ENCODE measurements at regions not wholly inside any gene's neighbourhood (a gene's known extent, or its start where the extent isn't known, plus 50 kb on each side); places are given as distances from the start of the nearest gene placed in this dataset.
"Not testable (repeated sequence)": the region's sequence is repeated elsewhere in the genome, so short reads cannot be mapped to it uniquely, and the experiment has no call there.

DNA sequence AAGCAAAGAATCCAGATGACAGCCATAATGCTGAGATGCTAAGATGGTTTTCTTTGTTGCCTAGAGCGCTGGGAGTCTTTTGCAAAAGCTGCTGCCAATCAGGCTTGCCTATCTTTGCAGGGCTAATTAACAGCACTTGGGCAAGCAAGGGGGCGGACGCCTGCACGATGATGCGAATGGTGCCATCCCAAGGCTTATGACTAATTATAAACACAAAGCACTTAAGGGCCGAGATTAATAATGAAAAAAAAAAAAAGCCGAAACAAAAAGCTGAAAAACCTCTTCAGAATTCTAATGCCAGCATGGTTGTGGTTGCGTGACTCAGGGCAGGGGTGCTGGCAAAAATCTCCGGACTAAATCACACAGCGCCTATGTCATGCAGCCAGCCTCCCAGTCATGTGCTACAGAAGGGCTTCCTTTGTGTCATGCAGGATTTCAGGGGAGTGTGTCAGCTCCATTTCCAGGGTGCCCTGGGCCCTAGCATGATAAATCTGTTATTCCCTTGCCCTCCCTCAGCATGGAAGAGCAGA is 185.0 kb upstream of the ANKRD28 start:
- no peaks in the 10 kb centered on the region for H3K36me3 ChIP-seq
- H3K9me3 ChIP-seq = no peaks in the 10 kb centered on the region
- no peaks in the 10 kb centered on the region for H3K27me3 ChIP-seq
- H3K4me3 ChIP-seq = no peak overlapping the region
- DNase-seq = no peak
- WGBS, 3 donors = 83 to 89% (median 86%) methylated on average over 10 of the region's 10 CpGs
- no peak overlapping the region for H3K27ac ChIP-seq
- H3K4me1 ChIP-seq (ENCODE audit: insufficient read depth) = no peaks in the 10 kb centered on the region
- no peak for TF ChIP-seq POLR2A (IDR thresholded peaks at IDR 0.05)
- TF ChIP-seq, protein P1, sequence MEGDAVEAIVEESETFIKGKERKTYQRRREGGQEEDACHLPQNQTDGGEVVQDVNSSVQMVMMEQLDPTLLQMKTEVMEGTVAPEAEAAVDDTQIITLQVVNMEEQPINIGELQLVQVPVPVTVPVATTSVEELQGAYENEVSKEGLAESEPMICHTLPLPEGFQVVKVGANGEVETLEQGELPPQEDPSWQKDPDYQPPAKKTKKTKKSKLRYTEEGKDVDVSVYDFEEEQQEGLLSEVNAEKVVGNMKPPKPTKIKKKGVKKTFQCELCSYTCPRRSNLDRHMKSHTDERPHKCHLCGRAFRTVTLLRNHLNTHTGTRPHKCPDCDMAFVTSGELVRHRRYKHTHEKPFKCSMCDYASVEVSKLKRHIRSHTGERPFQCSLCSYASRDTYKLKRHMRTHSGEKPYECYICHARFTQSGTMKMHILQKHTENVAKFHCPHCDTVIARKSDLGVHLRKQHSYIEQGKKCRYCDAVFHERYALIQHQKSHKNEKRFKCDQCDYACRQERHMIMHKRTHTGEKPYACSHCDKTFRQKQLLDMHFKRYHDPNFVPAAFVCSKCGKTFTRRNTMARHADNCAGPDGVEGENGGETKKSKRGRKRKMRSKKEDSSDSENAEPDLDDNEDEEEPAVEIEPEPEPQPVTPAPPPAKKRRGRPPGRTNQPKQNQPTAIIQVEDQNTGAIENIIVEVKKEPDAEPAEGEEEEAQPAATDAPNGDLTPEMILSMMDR (IDR thresholded peaks at IDR 0.05) = no peak
- TF ChIP-seq EP300 (IDR thresholded peaks at IDR 0.05) = no peak
- intact Hi-C loops (cut with DNase I) = no loop called here

DNA sequence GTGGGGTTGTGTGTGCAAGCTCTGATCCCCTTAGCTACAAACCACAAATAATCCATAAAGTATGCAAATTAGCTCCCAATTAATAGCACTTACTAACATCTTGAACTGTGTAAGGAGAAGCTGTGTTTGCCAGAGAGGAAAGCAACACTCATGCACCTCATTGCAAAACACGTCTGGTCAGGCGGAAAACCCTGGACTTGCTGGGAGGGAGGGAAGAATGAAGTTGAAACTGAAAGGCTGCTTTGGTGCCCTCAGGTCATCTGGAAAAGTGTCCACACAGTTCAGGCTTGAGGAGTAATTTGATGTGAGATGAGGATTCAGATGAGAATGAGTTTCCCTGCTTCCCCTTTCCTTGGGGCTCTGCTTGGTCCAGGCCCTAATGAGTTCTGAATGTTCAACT is 185.5 kb upstream of the ANKRD28 start:
- Histone ChIP-seq H3K4me3 (no peak overlapping the region), H3K27me3 (no peaks in the 10 kb centered on the region), H3K4me1 (ENCODE audit: insufficient read depth) (no peaks in the 10 kb centered on the region), H3K9me3 (no peaks in the 10 kb centered on the region), H3K27ac (no peak overlapping the region), H3K36me3 (no peaks in the 10 kb centered on the region)
- TF ChIP-seq, protein P1 (IDR thresholded peaks at IDR 0.05) = no peak
- TF ChIP-seq POLR2A (IDR thresholded peaks at IDR 0.05) (no peak), EP300 (IDR thresholded peaks at IDR 0.05) (no peak)
- no peak for DNase-seq
- intact Hi-C loops (cut with DNase I) = no loop called here
- 70 to 89% (median 81%) methylated on average over 2 of the region's 2 CpGs for WGBS, 3 donors

DNA sequence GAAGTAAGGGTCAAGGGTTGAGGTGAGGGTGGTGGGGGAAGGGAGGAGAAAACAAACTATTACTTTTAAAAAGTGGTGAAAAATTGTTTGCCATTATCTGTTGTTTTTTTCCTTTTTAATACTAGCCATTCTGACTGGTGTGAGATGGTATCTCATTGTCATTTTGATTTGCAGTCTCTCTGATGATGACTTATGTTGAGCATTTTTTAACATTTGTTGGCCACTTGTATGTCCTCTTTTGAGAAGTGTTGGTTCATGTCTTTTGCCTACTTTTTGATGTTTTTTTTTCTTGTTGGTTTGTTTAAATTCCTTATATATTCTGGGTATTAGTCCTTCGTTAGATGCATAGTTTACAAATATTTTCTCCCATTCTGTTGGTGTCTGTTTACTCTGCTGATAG is 185.9 kb upstream of the ANKRD28 start:
- WGBS, 3 donors = 59 to 73% (median 66%) methylated on average over 1 of the region's 1 CpG

DNA sequence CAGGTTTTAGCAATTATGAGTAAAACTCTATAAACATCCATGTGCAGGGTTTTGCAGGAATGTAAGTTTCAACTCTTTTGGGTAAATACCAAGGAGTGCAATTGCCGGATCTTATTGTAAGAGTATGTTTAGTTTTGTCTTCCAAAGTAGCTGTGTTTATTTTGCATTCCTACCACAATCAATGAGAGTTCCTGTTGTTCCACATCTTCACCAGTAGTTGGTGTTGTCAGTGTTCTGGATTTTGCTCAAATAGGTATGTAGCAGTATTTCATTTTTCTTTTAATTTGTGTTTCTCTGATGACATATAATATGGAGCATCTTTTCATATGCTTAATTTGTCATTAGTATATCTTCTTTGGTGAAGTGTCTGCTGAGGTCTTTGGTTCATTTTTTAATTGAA is 185.1 kb upstream of the GALNT15 start:
- no peak overlapping the region for H3K4me3 ChIP-seq
- TF ChIP-seq POLR2A (IDR thresholded peaks at IDR 0.05) = no peak
- no peak for TF ChIP-seq EP300 (IDR thresholded peaks at IDR 0.05)
- TF ChIP-seq, protein P1 (IDR thresholded peaks at IDR 0.05) = no peak
- intact Hi-C loops (cut with DNase I) = no loop called here

More for the DNA sequence above, 185.9 kb upstream of the ANKRD28 start:
- intact Hi-C loops (cut with DNase I) = no loop called here
- no peaks in the 10 kb centered on the region for H3K4me1 ChIP-seq (ENCODE audit: insufficient read depth)
- no peaks in the 10 kb centered on the region for H3K36me3 ChIP-seq
- no peak for DNase-seq
- no peaks in the 10 kb centered on the region for H3K9me3 ChIP-seq
- H3K27ac ChIP-seq = no peak overlapping the region
- H3K4me3 ChIP-seq = no peak overlapping the region
- TF ChIP-seq POLR2A (IDR thresholded peaks at IDR 0.05) (no peak), EP300 (IDR thresholded peaks at IDR 0.05) (no peak)
- TF ChIP-seq, protein P1 (IDR thresholded peaks at IDR 0.05) = no peak
- no peaks in the 10 kb centered on the region for H3K27me3 ChIP-seq

DNA sequence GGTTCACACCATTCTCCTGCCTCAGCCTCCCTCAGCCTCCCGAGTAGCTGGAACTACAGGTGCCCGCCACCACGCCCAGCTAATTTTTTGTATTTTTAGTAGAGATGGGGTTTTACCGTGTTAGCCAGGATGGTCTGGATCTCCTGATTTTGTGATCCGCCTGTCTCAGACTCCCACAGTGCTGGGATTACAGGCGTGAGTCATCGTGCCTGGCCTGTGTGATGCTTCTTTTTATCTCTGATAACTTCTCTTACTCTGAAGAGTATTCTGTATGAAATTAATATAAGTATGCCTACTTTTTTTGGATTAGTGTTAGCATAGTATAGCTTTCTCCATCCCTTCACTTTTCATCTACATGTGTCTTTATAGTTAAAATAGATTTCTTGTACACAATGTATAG is 180.8 kb upstream of the GALNT15 start:
- H3K4me3 ChIP-seq; DNase-seq; H3K27me3 ChIP-seq; H3K36me3 ChIP-seq; H3K27ac ChIP-seq; H3K4me1 ChIP-seq (ENCODE audit: insufficient read depth); H3K9me3 ChIP-seq; intact Hi-C loops (cut with DNase I): not testable (repeated sequence)
- 76 to 92% (median 91%) methylated on average over 7 of the region's 7 CpGs for WGBS, 3 donors

More for the DNA sequence above, 185.1 kb upstream of the GALNT15 start:
- Histone ChIP-seq H3K9me3 (no peaks in the 10 kb centered on the region), H3K27ac (no peak overlapping the region), H3K4me1 (ENCODE audit: insufficient read depth) (no peaks in the 10 kb centered on the region), H3K36me3 (no peaks in the 10 kb centered on the region), H3K27me3 (no peaks in the 10 kb centered on the region)
- no peak for DNase-seq
- 29 to 53% (median 50%) methylated on average over 1 of the region's 1 CpG for WGBS, 3 donors

DNA sequence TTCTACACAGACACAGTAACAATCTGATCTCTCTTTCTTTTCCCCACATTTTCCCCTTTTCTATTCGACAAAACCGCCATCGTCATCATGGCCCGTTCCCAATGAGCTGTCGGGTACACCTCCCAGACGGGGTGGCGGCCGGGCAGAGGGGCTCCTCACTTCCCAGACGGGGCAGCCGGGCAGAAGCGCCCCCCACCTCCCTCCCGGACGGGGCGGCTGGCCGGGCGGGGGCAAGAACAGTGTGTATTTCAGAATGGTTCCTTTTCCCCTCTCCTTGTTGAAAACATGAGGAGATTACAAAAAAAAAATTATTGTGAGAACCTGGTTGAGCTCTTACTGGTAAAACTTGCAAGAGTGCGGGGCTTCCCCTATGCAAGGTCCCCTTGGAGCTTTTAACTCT is 178.0 kb upstream of the GALNT15 start:
- H3K27ac ChIP-seq; H3K27me3 ChIP-seq; DNase-seq; H3K4me1 ChIP-seq (ENCODE audit: insufficient read depth); intact Hi-C loops (cut with DNase I); H3K9me3 ChIP-seq; H3K4me3 ChIP-seq; H3K36me3 ChIP-seq: not testable (repeated sequence)
- 96 to 98% (median 96%) methylated on average over 13 to 17 of the region's 17 CpGs for WGBS, 3 donors
